ENCODE measurements at regions not wholly inside any gene's neighbourhood (a gene's known extent, or its start where the extent isn't known, plus 50 kb on each side); places are given as distances from the start of the nearest gene placed in this dataset.
"Not testable (repeated sequence)": the region's sequence is repeated elsewhere in the genome, so short reads cannot be mapped to it uniquely, and the experiment has no call there.

DNA sequence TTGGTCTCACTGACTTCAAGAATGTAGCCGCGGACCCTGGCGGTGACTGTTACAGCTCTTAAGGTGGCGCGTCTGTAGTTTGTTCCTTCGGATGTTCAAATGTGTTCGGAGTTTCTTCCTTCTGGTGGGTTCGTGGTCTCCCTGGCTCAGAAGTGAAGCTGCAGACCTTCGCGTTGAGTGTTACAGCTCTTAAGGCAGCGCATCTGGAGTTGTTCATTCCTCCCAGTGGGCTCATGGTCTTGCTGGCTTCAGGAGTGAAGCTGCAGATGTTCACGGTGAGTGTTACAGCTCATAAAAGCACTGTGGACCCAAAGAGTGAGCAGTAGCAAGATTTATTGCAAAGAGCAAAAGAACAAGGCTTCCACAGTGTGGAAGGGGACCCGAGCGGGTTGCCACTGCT, 2067.0 kb upstream of the CDH6 start:
- not testable (repeated sequence) for DNase-seq

DNA sequence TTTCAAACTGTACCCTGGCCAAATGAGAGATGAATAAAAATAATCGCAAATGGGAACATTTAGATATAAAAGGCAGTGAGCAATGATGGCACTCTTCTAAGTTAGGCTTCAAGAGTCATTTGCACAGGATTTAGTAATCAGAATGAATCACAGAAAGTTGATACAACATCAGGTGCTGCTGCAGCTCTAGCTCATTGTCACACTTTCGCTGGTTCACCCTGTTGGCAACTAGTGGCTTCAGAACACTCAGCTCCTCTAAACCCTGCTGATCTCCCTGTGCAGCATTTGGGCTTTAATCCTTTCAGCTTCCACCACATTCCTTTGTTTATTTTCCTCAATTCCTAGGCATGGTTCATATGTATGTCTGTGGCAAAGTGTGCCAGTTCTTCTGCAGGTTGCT, 2071.2 kb upstream of the CDH6 start:
- no peak for DNase-seq

DNA sequence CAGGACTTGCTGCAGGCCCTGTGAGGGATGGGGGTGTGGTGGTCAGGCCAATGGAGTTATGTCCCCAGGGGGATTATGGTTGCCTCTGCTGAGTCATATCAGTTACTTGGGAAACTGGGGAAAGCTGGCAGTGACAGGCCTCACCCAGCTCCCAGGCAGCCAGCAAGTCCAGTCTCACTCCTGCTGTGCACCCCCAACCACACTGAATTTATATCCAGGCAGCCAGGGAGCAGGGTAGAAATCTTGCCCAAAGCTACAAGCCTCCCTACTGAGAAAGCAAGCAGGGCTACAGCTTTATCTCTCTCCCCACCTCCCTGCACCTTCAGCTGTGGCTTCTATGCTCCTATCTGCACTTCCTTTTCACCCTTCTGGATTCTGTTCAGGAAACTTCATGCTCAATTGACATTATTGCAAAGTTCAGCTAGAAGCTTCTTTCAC, 2076.0 kb upstream of the CDH9 start:
- DNase-seq = no peak

DNA sequence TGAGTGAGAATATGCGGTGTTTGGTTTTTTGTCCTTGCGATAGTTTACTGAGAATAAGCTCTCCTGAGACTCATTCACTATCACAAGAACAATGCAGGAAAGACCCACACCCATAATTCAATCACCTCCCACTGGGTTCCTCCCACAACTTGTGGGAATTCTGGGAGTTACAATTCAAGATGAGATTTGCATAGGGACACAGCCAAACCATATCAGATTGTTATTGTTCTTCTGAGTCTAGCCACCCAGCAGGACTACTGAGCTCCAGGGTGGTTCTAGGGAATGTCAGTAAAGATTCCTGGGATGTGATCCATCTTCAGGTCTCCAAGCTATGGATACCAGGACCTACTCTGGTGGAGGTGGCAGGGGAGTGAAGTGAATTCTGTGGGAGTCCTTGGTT, 2075.1 kb upstream of the CDH9 start:
- no peak for DNase-seq

DNA sequence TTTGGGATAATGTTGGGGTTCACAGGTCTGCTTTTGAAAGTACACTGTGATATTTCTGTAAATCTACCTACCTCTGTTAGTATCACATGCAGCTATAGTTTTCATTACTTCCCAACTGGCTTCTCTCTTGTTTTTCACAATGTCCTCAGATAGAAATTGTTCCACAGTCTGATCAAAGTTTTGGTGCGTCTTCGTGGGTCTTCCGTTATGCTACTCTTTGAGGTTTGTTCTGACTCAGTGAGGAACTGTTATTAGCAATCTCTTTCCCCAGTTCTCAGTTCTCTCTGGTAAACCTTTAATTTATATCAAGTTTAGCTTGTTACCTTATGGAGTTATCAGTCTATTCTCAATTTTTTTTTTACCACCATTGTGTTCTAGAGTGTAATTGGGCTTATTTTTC, 2061.2 kb upstream of the CDH9 start:
- no peak for DNase-seq

DNA sequence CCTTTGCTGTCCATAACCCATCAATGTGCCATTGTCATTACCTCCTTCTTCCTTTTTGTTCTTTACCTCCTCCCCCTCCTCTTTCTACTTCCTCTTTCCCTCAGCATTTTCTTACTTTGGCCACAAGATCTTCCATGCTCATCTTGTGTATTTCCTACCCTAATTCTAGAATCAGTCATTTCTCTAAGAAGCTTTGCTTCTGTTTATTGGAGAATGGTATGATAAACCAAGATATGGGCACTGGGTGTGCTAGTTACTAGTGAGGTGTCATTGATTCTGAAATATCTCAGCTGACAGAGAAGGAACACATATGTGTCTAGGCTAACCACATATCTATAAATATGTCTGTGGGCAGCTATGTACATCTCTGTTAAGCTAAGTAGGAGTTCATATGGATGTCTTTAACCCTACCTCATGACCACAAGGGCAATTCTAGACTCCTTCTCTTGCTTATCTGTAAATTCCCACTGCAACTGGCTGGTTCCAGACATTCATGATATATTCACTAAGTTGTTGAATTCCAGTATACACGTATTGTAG, 2051.3 kb upstream of the CDH9 start:
- no peak for DNase-seq

DNA sequence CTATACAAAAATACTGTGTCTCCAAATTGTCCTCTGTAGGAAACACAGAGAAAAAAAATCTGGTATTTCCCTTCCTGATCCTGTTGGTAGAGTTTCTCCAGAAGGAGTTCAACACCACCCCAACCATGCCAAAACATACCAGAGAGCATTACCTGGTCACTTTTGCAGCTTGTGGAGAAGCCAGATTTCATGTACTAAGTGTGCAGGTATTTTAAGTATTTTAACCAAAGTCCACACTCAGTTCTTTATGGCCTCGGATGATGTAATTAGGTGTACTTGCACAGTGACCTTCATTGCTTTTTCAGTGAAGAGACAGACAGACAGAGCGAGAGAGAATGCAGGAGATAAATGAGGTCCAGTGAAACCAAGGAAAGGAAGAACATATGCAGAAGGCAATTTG, 2046.8 kb upstream of the CDH9 start:
- DNase-seq = no peak

DNA sequence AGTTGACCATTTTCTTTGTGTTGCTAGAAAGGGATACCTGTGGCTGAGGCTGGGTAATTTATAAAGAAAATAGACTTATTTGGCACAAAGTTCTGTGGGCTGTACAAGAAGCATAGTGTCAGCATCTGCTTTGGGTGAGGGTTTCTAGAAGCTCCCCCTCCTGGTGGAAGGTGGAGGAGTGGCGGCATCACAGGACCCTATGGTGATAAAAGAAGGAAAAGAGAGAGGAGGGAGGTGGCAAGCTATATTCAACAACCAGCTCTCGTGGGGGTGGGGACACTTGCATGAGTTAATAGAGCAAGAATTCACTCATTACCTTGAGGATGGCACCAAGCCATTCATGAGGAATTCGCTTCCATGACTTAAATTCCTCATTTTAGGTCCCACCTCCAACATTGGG, 2041.4 kb upstream of the CDH9 start:
- no peak for DNase-seq

DNA sequence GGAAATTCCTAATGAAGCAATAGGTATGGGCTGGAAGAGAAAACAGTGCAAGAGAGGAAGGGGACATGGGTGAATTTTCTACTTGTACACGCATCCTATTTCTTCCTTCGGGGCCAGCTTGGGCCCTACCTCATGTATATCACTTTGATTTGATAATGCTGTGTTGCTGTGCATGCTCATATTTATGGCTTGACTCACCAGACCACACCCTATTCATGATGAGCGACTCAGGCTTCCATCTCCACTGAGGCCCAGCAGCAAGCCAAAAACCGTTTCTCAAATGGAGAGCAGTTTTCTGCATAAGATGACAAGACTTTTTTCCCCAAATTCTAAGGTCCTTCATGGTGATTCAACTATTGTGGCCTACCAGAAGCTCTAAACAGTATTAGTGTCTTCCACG, 2039.1 kb upstream of the CDH9 start:
- no peak for DNase-seq

DNA sequence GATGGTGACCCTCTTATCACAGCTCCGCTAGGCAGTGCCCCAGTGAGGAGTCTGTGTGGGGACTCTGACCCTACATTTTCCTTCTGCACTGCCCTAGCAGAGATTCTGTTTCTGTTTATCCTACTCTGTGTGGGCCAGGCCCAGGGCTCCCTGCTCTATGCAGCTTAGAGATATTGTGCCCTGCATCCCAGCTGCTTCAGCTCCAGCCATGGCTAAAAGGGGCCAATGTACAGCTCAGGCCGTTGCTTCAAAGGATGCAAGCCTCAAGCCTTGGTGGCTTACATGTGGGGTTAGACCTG, 2030.7 kb upstream of the CDH9 start:
- DNase-seq = no peak

DNA sequence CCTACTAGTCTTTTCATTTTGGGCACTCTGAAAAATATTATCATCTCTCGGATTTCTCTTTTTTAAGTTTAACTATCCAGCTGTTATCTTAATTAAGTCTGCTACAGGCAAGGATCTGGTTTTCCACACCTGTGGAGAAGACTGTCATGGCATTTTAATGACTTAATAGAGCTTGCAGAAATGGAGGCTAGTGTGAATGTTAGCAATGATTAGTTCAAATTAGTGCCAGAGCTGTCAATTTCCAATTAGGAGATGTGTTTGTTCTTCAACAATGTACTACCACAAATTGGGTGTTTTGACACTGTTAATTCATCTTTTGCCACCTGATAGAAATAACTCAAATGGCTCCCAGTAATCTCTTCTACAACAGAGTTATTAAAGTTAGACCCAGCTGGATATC, 2023.0 kb upstream of the CDH9 start:
- no peak for DNase-seq

DNA sequence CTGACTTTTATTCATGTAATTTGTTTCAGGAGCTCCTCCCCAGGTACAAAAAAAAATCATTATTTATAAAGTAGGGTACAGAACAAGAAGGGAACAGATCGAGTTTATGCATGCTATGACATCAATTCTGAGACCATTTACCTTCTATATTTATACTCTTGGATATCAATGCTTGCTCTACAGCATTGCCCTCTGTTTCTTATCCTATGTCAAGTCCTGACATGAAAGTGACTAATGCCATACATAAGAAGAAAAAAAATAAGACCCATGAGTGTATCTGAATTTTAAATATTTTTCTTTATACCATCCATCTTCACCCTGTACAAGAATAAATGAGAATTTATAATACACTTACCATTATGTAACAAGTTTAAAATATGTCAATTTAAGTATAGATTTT, 2016.3 kb upstream of the CDH9 start:
- no peak for DNase-seq

DNA sequence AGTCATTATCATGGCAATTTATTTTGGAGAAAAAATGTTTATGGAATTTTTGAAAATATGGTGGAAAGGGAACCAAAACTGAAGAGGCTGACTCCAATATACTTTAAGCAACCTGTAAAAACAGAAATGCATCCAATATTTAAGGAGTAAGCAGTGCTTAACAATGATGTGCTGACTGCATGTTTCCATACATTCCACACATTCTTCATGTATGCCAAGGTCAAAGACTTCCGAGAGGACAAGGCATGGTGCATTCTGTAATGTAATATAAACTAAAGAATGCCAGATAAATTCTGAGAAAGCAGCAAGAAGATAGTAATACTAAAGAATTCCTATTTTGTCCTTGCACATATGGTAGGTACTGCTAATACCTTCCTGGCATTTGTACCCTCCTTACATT, 2015.9 kb upstream of the CDH9 start:
- peak in 1 of 6 experiments; percentile 1 for DNase-seq

DNA sequence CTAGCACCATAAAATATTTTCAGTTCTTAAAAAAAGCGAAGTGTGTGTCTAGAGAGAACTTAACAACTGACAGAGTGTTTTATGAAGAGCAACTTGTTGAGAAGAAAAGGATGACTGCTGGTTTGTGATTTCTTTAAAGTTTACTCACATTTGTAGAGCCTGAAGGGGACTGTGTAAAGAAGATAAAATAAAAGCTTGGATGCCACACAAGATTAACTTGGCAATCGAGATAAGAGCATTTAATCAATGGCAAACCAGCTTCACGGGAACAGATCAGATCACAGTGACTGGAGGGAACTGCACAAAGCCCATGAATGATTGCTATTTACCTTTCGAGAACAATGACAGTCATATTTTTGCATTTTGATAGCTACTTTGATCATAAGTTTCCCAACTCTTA, 2013.1 kb upstream of the CDH9 start:
- DNase-seq = no peak

DNA sequence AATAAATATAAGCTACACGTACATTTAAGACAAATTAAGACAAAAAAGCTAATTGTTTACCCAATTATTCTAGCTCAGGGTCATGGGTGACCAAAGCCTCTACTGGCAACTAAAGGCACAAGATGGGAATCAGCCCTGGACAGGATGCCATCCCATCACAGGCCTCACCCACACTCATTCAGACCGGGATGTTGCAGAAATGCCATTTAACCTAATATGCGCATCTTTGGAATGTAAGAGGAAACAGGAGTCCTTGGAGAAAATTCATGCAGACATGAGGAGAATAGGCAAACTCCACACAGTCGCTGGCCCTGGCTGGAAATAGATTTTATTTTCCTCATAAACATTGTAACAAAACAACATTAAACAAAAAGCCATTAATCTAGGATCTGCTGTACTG, 2003.8 kb upstream of the CDH9 start:
- DNase-seq = no peak

DNA sequence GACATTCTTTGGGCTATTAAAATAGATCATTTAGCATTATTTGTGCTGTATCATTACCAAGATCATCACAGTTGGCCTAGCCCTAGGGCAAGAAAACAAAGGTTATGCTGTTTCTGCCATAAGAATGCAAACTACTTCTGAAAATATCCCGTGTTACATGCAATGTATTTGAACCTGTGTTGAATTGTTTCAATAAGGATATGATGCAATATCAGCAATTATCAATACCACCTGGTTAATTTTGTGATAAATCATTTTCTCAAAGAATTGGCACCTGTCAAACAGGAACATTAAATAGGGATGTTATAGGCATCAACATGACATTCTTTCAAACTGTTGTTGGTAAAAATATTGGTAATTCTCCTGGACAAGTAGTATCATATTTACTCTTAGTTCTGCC, 2002.0 kb upstream of the CDH9 start:
- no peak for DNase-seq

DNA sequence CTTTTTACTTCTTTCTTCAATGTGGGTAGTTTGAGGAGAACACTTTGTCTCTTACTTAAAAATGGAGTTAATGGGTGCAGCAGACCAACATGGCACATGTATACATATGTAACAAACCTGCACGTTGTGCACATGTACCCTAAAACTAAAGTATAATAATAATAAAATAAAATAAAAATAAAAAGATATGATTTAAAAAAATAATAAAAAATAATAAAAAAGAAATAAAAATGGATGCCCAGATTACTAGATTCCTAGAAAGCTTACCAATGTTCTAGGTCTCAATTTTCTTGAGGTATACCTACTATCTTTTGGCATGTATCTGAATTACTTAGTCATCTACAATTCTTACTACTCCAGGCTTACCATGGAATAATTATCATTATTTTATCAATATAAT, 2001.6 kb upstream of the CDH9 start:
- DNase-seq = no peak

DNA sequence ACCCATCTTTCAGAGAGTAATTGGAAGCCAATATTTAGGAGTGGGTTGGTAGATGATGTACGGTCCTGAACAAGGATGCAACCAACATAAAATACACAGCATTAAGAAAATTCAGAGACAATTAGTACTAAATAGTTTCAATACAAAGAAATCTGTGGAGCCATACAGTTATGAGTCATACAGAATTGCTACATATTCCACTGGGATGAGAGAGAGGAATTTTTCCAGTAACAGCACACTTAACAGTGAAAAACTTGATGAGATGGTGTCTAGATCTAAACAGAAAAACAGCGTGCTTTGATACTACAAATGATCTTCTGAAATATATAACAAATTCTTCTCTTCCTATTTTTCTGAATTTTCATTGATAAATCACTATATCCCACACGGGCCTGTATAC, 1999.3 kb upstream of the CDH9 start:
- no peak for DNase-seq

DNA sequence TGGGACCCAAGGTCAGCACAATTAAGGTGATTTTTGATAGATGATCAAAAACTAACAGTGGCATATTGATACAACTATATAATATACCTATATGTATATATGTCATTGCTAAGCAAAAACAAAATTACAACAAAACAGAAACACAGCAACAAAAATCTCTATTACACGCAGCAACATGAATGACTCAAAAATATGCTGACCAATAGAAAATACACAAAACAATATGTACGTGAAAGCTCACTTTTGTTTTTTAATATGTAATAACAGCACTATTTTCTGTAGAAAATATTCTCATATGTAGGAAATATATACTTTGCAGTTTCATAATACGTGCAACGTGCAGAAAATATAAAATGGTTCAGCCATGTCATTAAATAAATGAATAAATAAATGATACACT, 1985.7 kb upstream of the CDH9 start:
- no peak for DNase-seq

DNA sequence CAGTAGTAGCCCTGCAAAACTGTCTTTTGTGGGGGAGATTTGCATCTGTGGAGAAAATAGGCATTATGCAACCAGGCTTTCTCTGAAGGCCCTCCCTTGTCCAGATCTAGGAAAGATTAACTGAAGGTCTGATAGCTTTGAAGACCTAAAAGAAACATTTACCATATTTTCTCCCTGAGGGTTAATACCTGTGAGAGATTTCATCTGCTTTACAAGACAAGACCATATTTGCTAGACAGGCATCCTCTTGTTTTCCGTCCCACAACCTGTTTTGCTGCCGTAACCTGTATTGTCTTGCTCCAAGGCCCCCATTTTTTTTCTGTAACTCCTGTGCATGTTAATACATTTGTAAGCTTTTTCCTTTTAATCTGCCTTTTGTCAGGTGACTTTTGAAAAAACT, 1985.2 kb upstream of the CDH9 start:
- DNase-seq = no peak

DNA sequence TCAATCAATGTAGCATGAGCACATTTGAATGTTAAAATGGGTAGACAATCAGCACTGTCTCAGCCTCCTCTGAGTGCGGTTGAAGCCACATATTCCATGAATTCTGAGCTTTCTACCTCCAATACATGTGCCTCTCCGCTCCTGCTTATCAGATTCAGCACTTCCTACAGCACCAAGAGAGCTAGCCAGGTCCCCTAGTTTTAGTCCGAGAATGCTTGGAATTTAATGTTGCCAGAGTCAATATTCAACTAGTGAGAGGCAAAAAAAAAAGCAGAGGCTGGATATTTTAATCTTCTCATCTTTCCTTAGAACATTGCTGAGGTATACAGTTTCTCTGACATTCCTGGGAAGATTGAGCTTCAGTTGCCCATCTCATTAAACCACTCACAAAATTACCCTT, 1979.1 kb upstream of the CDH9 start:
- DNase-seq = no peak

DNA sequence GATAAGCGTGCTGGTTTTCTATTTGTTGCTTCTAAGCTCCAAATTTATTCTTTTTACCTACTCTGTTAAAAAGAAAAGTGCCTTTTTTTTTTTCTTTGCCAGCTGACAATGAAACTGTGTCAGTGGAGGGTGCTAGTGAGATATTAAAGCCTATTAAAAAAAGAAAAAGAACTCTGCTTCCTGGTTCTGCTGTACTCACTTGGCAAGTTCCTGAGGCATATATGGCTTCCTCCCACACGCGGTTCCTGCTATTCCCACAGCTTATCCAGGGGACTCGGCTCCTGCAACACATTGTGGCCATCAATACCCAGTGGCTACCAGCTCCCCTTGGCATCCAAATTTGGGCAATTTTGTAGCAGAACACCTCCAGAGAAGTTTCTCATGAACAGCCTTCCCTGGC, 1977.7 kb upstream of the CDH9 start:
- DNase-seq = no peak

DNA sequence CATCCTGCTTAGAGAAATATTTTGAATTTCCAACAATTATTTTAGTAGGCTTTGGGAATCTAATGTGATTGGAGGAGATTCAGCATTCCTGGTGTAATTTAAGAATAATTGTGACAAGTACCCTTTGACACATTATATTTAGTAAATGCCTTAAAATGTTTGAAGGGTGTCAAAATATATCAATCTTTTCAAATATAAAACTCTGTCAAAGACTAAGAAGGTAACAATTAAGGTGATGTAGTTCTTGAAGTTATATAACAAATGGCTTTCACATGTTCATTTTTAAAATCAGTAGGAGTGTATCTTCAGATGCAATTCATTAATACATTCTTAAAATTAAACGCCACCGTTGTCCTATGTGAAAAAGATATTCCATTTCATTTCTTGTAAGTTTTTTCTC, 1977.1 kb upstream of the CDH9 start:
- DNase-seq = no peak

DNA sequence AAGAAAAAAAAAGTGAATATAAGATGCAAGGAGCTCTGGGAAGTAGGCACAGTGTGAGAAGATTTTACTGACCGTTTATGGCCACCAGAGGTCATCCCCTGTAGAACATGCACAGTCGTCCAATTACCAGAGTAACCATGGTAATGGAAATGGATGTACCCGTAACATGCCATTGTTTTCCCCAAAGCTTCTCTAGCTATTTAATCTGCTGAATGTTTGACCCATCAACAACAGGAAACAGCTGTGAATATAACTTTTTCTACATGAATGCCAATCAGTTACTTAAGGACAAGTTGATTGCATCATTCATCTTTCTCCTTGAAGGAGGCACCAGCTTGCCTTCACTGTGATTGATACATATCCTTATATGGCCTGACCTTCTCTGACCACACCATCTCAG, 1967.0 kb upstream of the CDH9 start:
- no peak for DNase-seq

DNA sequence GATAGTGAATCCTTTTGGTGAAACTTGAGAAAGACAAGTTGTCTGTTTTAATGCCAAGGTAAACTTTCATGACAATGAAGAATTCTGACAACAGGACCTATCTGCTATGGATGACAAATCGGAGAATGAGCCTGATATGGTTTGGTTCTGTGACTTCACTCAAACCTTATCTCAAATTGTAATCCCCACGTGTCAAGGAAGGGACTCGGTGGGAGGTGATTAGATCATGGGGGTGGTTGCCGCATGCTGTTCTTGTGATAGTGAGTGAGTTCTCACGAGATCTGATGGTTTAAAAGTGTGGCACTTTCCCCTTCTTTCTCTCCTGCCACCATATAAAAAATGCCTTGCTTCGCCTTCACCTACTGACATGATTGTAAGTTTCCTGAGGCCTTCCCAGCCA, 1964.1 kb upstream of the CDH9 start:
- DNase-seq = no peak

DNA sequence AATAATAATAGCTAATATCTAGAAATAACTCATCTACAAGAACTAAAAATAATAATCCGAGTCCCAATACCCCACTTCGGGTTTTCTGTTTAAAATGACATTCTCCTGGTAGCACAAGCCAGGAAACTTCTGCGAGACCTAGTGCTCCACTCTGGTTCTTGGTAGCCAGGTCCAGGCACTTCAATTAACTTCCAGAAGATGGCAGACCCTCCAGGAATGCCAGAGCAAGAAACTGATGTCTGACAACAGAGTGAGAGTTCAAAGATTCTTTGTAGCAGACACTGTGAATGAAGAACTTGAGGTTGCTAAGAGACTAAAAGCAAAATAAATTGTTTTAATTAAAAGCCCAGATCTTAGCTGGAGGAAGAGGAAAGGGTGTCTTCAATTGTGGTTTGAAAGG, 1963.3 kb upstream of the CDH9 start:
- DNase-seq = no peak

Measured in stimulated activated naive CD4-positive, alpha-beta T cell (primary cell).